Uterus (tissue), 3 donors: ENCODE measurements at regions not wholly inside any gene's neighbourhood (a gene's known extent, or its start where the extent isn't known, plus 50 kb on each side); places are given as distances from the start of the nearest gene placed in this dataset.

Experiments used
- DNase-seq, 2 donors: peaks; one replicate each; pipeline ENCODE4 v3.0.0-alpha.2; 2019 to 2020
- H3K27ac ChIP-seq, 2 donors: fragments of 200-600 bp; sonication (generic); 1 replicate in 1 of 2; 2 replicates in 1 of 2; pipeline ENCODE4 v1.5.1; 2016 to 2018
- H3K27me3 ChIP-seq, 2 donors: fragments of 200-600 bp; sonication (generic); one replicate each; pipeline ENCODE4 v1.5.1; 2018 to 2019; ENCODE audit warnings: control low read depth in 1 of 2
- H3K36me3 ChIP-seq, 2 donors: fragments of 200-600 bp; sonication (generic); one replicate each; pipeline ENCODE4 v1.5.1; 2019; ENCODE audit warnings: control low read depth in 1 of 2
- H3K4me1 ChIP-seq, 2 donors: fragments of 200-600 bp; sonication (generic); one replicate each; pipeline ENCODE4 v1.5.1; 2018 to 2019; ENCODE audit warnings: control low read depth in 1 of 2
- H3K4me3 ChIP-seq, 2 donors: fragments of 200-600 bp; sonication (generic); 1 replicate in 1 of 2; 2 replicates in 1 of 2; pipeline ENCODE4 v1.5.1; 2018 to 2019; ENCODE audit warnings: mild to moderate bottlenecking in 1 of 2
- H3K9me3 ChIP-seq, 2 donors: fragments of 200-600 bp; sonication (generic); one replicate each; pipeline ENCODE4 v1.5.1; 2019; ENCODE audit warnings: control low read depth in 1 of 2
- CTCF ChIP-seq, 4 experiments: fragments of 200-600 bp in 2 of 4; fragments of 450-650 bp in 2 of 4; sonication (generic) in 2 of 4; IDR thresholded peaks; one replicate each; pipeline ENCODE4 v1.5.1; 2016 to 2019; ENCODE audit warnings: antibody characterized with exemption in 4 of 4, mild to moderate bottlenecking in 2 of 4, moderate library complexity in 1 of 4
- POLR2A ChIP-seq, 2 donors: fragments of 450-650 bp; IDR thresholded peaks; one replicate each; pipeline ENCODE4 v1.6.1; 2016; ENCODE audit warnings: antibody characterized with exemption in 2 of 2, mild to moderate bottlenecking in 1 of 2, moderate library complexity in 1 of 2
- intact Hi-C: fragments of 100-400 bp; cut with DNase I; formaldehyde crosslinking; loops from one replicate; pipeline ENCODE4 v1.15.1; 2023; ENCODE audit warnings: low total_unique reads
- donor health status: DM: yes; HTN: yes; CAD: no.

- intact Hi-C loops = no loop called here
- DNase-seq = no peak
- no peak for TF ChIP-seq CTCF (IDR thresholded peaks at IDR 0.05)
- no peak for TF ChIP-seq POLR2A (IDR thresholded peaks at IDR 0.05)
- Histone ChIP-seq H3K9me3 (no peaks in the 10 kb centered on the region), H3K27ac (no peak overlapping the region), H3K4me3 (no peak overlapping the region), H3K27me3 (no peaks in the 10 kb centered on the region), H3K36me3 (no peaks in the 10 kb centered on the region), H3K4me1 (no peaks in the 10 kb centered on the region)
These were observed 306.5 kb downstream of the RPLP1 start for GRCh38 chr15:69758810-69759790.

DNA sequence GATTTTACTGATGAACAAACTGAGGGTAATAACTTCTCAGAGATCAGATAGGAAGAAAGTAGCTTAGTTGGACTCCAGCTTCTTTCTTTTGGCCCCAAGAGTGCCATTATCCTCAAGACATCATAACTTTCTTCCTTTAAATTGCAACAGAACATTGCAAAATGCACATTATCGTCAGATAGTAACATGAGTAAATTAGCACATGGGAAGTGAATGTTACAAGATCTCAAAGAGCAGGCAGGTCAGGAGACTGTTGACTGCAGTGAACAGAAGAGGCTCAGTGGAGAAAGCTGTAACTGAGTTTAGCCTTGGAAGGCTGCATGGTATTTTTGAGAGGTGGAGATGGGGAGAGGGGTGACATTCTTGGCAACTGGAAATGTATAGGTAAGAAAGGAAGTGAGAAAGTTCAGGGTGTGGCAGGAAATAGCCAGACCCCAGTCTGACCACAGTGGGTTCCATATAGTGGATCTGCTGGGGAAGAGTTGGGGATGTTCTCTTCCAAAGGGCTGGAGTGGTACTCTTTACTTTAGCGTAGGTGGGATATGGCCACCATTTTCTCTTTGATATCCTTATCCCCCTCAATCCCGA, 307.7 kb downstream of the RPLP1 start:
- H3K36me3 ChIP-seq = no peaks in the 10 kb centered on the region
- no peak for DNase-seq
- no peaks in the 10 kb centered on the region for H3K27me3 ChIP-seq
- H3K4me3 ChIP-seq = no peak overlapping the region
- no peak overlapping the region for H3K27ac ChIP-seq
- TF ChIP-seq POLR2A (IDR thresholded peaks at IDR 0.05) (no peak), CTCF (IDR thresholded peaks at IDR 0.05) (no peak)
- H3K9me3 ChIP-seq = no peaks in the 10 kb centered on the region
- H3K4me1 ChIP-seq = no peaks in the 10 kb centered on the region
- intact Hi-C loops = no loop called here

GRCh38 chr15:69760890-69761568, 308.4 kb downstream of the RPLP1 start:
- H3K4me1 ChIP-seq = no peaks in the 10 kb centered on the region
- no peak overlapping the region for H3K27ac ChIP-seq
- intact Hi-C loops = no loop called here
- DNase-seq = peak; percentile 30 to 50
- TF ChIP-seq CTCF (IDR thresholded peaks at IDR 0.05) = no peak
- TF ChIP-seq POLR2A (IDR thresholded peaks at IDR 0.05) = no peak
- H3K36me3 ChIP-seq = no peaks in the 10 kb centered on the region
- H3K4me3 ChIP-seq = no peak overlapping the region
- H3K27me3 ChIP-seq = no peaks in the 10 kb centered on the region
- H3K9me3 ChIP-seq = no peaks in the 10 kb centered on the region

- Histone ChIP-seq H3K4me1 (no peaks in the 10 kb centered on the region), H3K27ac (no peak overlapping the region), H3K9me3 (no peaks in the 10 kb centered on the region), H3K4me3 (no peak overlapping the region), H3K27me3 (no peaks in the 10 kb centered on the region), H3K36me3 (no peaks in the 10 kb centered on the region)
- DNase-seq = no peak
- intact Hi-C loops = no loop called here
- TF ChIP-seq CTCF (IDR thresholded peaks at IDR 0.05) (no peak), POLR2A (IDR thresholded peaks at IDR 0.05) (no peak)
These were observed 309.9 kb downstream of the RPLP1 start for GRCh38 chr15:69762373-69763148.
